GF-D8 (cell line): ENCODE measurements at regions not wholly inside any gene's neighbourhood (a gene's known extent, or its start where the extent isn't known, plus 50 kb on each side); places are given as distances from the start of the nearest gene placed in this dataset.

Experiments used
- DNase-seq: peaks from one replicate; lab custom pipeline; 2025; lab: John Stamatoyannopoulos, UW

- DNase-seq: no peak
These were observed 64.4 kb upstream of the CXCR4 start for GRCh38 chr2:136182315-136182714.

DNA sequence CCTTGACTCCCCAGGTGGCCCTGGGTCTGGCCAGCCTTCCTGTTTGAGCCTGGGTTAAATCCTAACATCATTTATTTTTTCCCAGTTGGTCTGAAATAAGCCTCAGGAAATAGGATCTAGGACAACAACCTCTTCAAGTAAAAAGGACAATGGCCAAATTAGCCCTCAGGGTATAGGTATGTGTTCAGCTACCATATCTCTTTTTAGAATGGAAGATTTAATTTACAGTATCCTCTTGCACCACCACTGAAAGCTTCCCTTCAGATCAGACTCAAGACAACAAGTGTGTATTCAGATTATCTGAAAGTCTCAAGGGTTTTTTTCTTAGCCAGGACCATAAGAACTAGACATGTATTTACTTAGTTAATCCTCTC lies 61.6 kb upstream of the CXCR4 start:
- DNase-seq: no peak

DNA sequence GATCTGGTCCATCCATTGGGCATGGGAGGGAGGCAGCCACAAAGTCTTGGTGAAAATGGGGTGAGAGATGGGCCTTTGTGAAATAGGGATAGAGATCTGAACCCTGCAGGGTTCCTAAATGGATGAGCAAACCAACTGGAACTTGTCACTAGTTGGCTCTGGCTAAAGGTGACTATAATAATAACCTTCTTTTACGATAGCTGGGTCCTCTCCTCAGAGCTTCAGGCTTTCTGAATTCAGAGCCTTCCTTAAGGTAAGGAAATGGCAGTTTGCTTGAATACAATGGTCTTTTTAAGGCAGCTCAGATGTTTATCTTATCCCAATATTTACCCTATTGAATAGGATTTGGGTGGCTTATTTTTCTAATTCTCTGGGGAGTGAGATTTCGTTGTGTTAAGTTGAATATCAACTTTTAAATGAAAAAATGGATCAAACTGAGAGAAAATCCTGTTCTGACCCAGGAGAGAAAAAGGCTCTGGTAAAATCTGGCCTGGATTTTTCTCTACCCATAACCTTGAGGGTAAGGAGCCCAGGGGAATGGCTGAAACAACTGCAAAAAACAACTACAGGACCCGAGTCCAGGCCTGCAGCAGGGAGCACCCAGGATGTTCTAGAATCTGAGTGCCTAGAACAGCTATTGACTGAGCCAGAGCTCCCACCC lies 61.1 kb upstream of the CXCR4 start:
- DNase-seq: no peak

- DNase-seq: no peak
These were observed 57.9 kb upstream of the CXCR4 start for GRCh38 chr2:136175868-136176267.

DNA sequence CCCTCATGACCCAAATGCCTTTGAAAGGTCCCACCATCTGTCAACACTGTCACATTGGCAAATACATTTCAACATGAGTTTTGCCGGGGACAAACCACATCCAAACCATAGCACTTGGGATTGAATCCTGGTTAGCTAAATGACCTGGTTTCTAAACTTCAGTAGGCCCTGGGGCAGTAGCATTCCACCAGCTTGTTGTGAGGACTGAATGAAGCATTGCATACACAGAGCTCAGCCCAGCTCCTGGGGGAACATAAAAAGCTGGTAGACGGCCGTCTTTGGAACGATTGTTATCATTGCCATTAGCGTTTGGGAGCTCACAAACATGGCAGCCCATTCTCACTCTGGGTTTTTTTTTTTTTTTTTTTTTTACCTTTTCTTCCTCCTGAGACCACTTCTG lies 57.5 kb upstream of the CXCR4 start:
- no peak for DNase-seq

GRCh38 chr2:136173126-136173525 lies 55.2 kb upstream of the CXCR4 start:
- no peak for DNase-seq

DNA sequence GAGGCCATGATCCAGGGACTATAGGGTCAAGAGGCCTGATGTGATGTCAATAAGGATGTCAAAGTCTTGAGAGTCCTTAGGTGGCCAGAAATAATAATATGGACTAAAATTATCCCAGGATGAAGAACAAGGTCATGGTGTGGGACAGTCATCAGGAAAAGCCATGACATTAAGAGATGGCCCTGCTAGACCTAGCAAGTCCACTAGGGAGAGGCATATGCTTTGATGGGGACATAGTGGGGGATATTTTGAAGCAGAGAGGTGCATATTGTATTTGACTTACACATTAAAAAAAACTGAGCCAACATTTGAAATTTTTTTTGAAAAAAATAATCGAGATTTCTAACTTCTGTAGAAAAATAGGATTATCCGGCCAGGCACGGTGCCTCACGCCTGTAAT lies 53.3 kb upstream of the CXCR4 start:
- no peak for DNase-seq

DNA sequence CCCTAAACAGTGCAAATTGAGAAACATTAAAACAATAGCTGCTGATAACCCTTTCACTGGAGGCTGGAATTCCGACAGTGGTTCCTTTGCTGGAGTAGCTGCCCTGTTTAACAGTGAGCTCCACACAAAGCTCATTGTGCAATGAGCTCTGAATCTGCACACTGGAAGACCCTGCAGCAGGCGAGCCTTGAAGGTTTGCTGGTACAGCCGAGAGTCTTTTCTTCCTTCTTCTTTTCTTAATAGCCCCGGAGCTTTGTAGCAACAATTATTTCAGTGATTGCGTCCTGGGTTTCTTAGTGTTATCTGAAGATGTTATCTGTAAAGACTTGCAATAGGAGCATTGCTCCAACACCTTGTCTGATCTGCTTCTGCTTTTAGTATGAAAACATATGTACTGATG lies 50.8 kb upstream of the CXCR4 start:
- DNase-seq: peak; percentile 89

DNA sequence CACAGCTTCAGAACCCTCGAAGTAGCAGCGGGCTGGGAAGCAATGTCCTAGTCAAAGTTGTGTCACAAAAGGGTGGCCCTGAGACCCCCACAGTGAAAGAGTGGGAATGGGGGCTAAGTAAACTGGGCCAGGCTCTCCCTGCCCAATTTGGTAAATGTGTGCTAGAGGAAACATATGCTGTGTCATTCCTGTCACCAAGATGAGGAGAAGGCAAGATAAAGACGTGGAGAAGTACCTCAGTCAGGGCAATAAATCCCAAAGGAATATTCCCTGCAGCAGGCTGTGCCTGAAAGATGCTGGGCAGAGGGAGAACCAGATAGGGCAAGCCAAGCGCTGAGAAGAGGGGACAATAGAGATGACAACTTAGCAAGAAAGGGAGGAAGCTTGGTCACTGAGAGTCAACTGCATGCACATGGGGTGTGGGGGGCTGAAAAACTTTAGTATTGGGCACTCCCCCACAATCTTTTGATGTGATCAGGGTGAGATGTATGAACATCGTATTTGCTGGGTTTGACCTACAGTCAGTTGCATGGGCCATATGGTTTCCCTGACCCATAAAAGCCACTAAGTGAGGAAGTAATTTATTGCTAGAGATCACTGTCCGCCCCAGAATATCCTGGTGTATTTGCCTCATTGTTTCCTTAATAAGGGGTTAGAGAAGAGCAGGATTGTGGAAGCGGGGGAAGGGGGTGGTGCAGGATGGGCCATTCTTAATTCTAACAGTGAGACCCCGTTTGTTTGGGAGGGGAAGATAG lies 49.9 kb upstream of the CXCR4 start:
- DNase-seq: no peak
